Breast epithelium (tissue), 3 donors: ENCODE measurements at regions not wholly inside any gene's neighbourhood (a gene's known extent, or its start where the extent isn't known, plus 50 kb on each side); places are given as distances from the start of the nearest gene placed in this dataset.
"Not testable (repeated sequence)": the region's sequence is repeated elsewhere in the genome, so short reads cannot be mapped to it uniquely, and the experiment has no call there.

ENCODE experiments used
- POLR2AphosphoS5 ChIP-seq, 3 donors: sonication (generic); formaldehyde crosslinking; IDR thresholded peaks; one replicate each; pipeline ENCODE4 v1.6.1; 2017; ENCODE audit warnings: antibody characterized with exemption in 3 of 3
- TF ChIP-seq, protein P1 (sequence below), 3 donors: fragments of 450-650 bp; IDR thresholded peaks; one replicate each; pipeline ENCODE4 v1.5.1; 2016 to 2017; ENCODE audit warnings: antibody characterized with exemption in 3 of 3, mild to moderate bottlenecking in 3 of 3, moderate library complexity in 3 of 3

GRCh38 chr15:20248434-20248833 lies 293.2 kb downstream of the GOLGA6L6 start:
- TF ChIP-seq POLR2AphosphoS5 (IDR thresholded peaks at IDR 0.05): not testable (repeated sequence)
- TF ChIP-seq, protein P1, sequence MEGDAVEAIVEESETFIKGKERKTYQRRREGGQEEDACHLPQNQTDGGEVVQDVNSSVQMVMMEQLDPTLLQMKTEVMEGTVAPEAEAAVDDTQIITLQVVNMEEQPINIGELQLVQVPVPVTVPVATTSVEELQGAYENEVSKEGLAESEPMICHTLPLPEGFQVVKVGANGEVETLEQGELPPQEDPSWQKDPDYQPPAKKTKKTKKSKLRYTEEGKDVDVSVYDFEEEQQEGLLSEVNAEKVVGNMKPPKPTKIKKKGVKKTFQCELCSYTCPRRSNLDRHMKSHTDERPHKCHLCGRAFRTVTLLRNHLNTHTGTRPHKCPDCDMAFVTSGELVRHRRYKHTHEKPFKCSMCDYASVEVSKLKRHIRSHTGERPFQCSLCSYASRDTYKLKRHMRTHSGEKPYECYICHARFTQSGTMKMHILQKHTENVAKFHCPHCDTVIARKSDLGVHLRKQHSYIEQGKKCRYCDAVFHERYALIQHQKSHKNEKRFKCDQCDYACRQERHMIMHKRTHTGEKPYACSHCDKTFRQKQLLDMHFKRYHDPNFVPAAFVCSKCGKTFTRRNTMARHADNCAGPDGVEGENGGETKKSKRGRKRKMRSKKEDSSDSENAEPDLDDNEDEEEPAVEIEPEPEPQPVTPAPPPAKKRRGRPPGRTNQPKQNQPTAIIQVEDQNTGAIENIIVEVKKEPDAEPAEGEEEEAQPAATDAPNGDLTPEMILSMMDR (IDR thresholded peaks at IDR 0.05): not testable (repeated sequence)
